ENCODE measurements at regions not wholly inside any gene's neighbourhood (a gene's known extent, or its start where the extent isn't known, plus 50 kb on each side); places are given as distances from the start of the nearest gene placed in this dataset.

GRCh38 chr4:11730545-11730944 is 301.9 kb upstream of the HS3ST1 start:
- RAD21 ChIA-PET (ENCODE audit: low non-redundant PET in 1 of 2, low total read pairs in 2 of 2, uncharacterized antibody in 2 of 2, unreplicated experiment in 2 of 2), result no interaction called here
- no peaks in the 10 kb centered on the region for H3K36me3 ChIP-seq (ENCODE audit: control insufficient read depth in 1 of 2, insufficient read depth in 2 of 2, low read length in 2 of 2)
- no peak overlapping the region for H3K27ac ChIP-seq (ENCODE audit: low read depth, low read length)
- H3K27me3 ChIP-seq (ENCODE audit: insufficient read depth, low read length), result no peaks in the 10 kb centered on the region
- BruUV-seq (replicated peaks), result no TSS peak
- H3K79me2 ChIP-seq (ENCODE audit: insufficient read depth, low read length), result no peaks in the 10 kb centered on the region
- no peak overlapping the region for H2AFZ ChIP-seq (ENCODE audit: low read depth, low read length, poor library complexity, severe bottlenecking)
- ATAC-seq (no peak), DNase-seq (ENCODE audit: low read depth, low spot score) (no peak)
- no peak overlapping the region for H3K4me2 ChIP-seq (ENCODE audit: low read length)
- POLR2A ChIA-PET, result interaction anchor here (1.6 kb wide), 1 partner anchor 11 kb away, joined by 4 read pairs; no protein-coding TSS in a partner anchor
- no peak overlapping the region for H3K9ac ChIP-seq (ENCODE audit: low read length)
- H4K20me1 ChIP-seq (ENCODE audit: insufficient read depth), result no peaks in the 10 kb centered on the region
- H3K9me2 ChIP-seq (ENCODE audit: insufficient read depth), result no peaks in the 10 kb centered on the region
- H3K4me1 ChIP-seq (ENCODE audit: control insufficient read depth in 1 of 2, insufficient read depth in 2 of 2, low read length in 2 of 2), result peaks cover 3 to 27% of the 10 kb centered on the region in 2 experiments; a peak in 3 of 4 replicates
- no peaks in the 10 kb centered on the region for H3K9me3 ChIP-seq (ENCODE audit: control insufficient read depth in 1 of 2, insufficient read depth in 1 of 2, low read depth in 1 of 2, low read length in 2 of 2)
- H3K4me3 ChIP-seq (replicated peaks in 1 of 2; ENCODE audit: low read depth in 1 of 2, low read length in 2 of 2), result no peak overlapping the region
- TF ChIP-seq EZH2 (IDR thresholded peaks at IDR 0.05) (no peak), EZH2phosphoT487 (IDR thresholded peaks at IDR 0.05; ENCODE audit: borderline replicate concordance) (no peak), EGR1 (IDR thresholded peaks at IDR 0.05; ENCODE audit: low read depth) (no peak), REST (IDR thresholded peaks at IDR 0.05; ENCODE audit: low read depth) (no peak), TCF7L2 (IDR thresholded peaks at IDR 0.05; ENCODE audit: borderline replicate concordance, extremely low read depth, insufficient read depth, insufficient read length) (no peak), POLR2A (IDR thresholded peaks at IDR 0.05; ENCODE audit: borderline replicate concordance, extremely low read depth, insufficient read depth, insufficient read length) (no peak), SP1 (IDR thresholded peaks at IDR 0.05; ENCODE audit: low read depth) (no peak), YY1 (IDR thresholded peaks at IDR 0.05; ENCODE audit: extremely low read depth, insufficient replicate concordance, low read depth, low read length) (no peak), ZBTB33 (IDR thresholded peaks at IDR 0.05; ENCODE audit: extremely low read depth, insufficient replicate concordance, low read length) (no peak), CBX3 (IDR thresholded peaks at IDR 0.05; ENCODE audit: low read depth) (no peak), CEBPB (IDR thresholded peaks at IDR 0.05; ENCODE audit: low read depth) (no peak), SRF (IDR thresholded peaks at IDR 0.05; ENCODE audit: low read depth) (no peak), FOSL1 (IDR thresholded peaks at IDR 0.05; ENCODE audit: low read depth) (no peak), ELF1 (IDR thresholded peaks at IDR 0.05; ENCODE audit: borderline replicate concordance, low read depth) (no peak)
- intact Hi-C loops (cut with micrococcal nuclease), result no loop called here
- CTCF ChIA-PET, result no interaction called here
